IPS DF 6.9 (cell line): ENCODE measurements at regions not wholly inside any gene's neighbourhood (a gene's known extent, or its start where the extent isn't known, plus 50 kb on each side); places are given as distances from the start of the nearest gene placed in this dataset.

Experiments used
- DNase-seq: peaks from one replicate; pipeline ENCODE4 v3.0.0-alpha.2; 2013; ENCODE audit warnings: low read depth, low spot score
- H3K27ac ChIP-seq: one replicate; pipeline ENCODE4 v1.5.1; 2013; ENCODE audit warnings: low read length, control low read depth
- H3K27me3 ChIP-seq: 2 replicates; pipeline ENCODE4 v1.6.1; 2013; ENCODE audit warnings: mild to moderate bottlenecking, low read length; ENCODE audit not compliant: control insufficient read depth, insufficient read depth
- H3K36me3 ChIP-seq: 2 replicates; pipeline ENCODE4 v1.6.1; 2013; ENCODE audit warnings: low read length; ENCODE audit not compliant: control insufficient read depth, insufficient read depth
- H3K4me1 ChIP-seq: 2 replicates; pipeline ENCODE4 v1.6.1; 2013; ENCODE audit warnings: low read length; ENCODE audit not compliant: control insufficient read depth, insufficient read depth
- H3K4me3 ChIP-seq: 2 replicates; pipeline ENCODE4 v1.5.1; 2013; ENCODE audit warnings: mild to moderate bottlenecking, low read length
- H3K9me3 ChIP-seq: 2 replicates; pipeline ENCODE4 v1.6.1; 2013; ENCODE audit warnings: low read length, inconsistent platforms; ENCODE audit not compliant: control insufficient read depth, insufficient read depth
- WGBS: extraction: QIAGEN DNeasy Blood & Tissue Kit; methylation state at CpG from one replicate; pipeline ENCODE4 v1.1.7; 2013; ENCODE audit warnings: mixed read lengths, missing lambda C conversion rate; ENCODE audit not compliant: insufficient read length, insufficient coverage; 5-methylcytosine and 5-hydroxymethylcytosine counted together

- H3K4me3 ChIP-seq, result no peak overlapping the region
- H3K27me3 ChIP-seq, result no peaks in the 10 kb centered on the region
- no peak overlapping the region for H3K27ac ChIP-seq
Observed at GRCh38 chr14:38749936-38750335, 353.1 kb downstream of the SEC23A start.

GRCh38 chr14:38745861-38746260, 357.2 kb downstream of the SEC23A start:
- H3K27me3 ChIP-seq, result no peaks in the 10 kb centered on the region
- no peaks in the 10 kb centered on the region for H3K36me3 ChIP-seq
- no peaks in the 10 kb centered on the region for H3K4me1 ChIP-seq
- no peak overlapping the region for H3K4me3 ChIP-seq
- H3K27ac ChIP-seq, result no peak overlapping the region
- H3K9me3 ChIP-seq, result no peaks in the 10 kb centered on the region
- DNase-seq, result no peak
- no CpG with 5 or more reads among the region's 1 CpG for WGBS

More at GRCh38 chr14:38749936-38750335, 353.1 kb downstream of the SEC23A start:
- H3K9me3 ChIP-seq, result no peaks in the 10 kb centered on the region
- no CpG with 5 or more reads among the region's 3 CpGs for WGBS
- no peak for DNase-seq
- no peaks in the 10 kb centered on the region for H3K4me1 ChIP-seq
- no peaks in the 10 kb centered on the region for H3K36me3 ChIP-seq

- no peaks in the 10 kb centered on the region for H3K9me3 ChIP-seq
- DNase-seq, result no peak
- H3K27ac ChIP-seq, result no peak overlapping the region
- no CpG with 5 or more reads among the region's 7 CpGs for WGBS
- no peaks in the 10 kb centered on the region for H3K27me3 ChIP-seq
- no peak overlapping the region for H3K4me3 ChIP-seq
- no peaks in the 10 kb centered on the region for H3K4me1 ChIP-seq
- no peaks in the 10 kb centered on the region for H3K36me3 ChIP-seq
Observed at GRCh38 chr14:38743966-38744584, 359.0 kb downstream of the SEC23A start.

- no peaks in the 10 kb centered on the region for H3K4me1 ChIP-seq
- WGBS, result no CpG with 5 or more reads among the region's 12 CpGs
Observed at GRCh38 chr14:38737686-38738407, 365.2 kb downstream of the SEC23A start.

GRCh38 chr14:38735005-38735404, 368.0 kb downstream of the SEC23A start:
- Histone ChIP-seq H3K9me3 (no peaks in the 10 kb centered on the region), H3K36me3 (no peaks in the 10 kb centered on the region), H3K27ac (no peak overlapping the region), H3K27me3 (no peaks in the 10 kb centered on the region), H3K4me1 (no peaks in the 10 kb centered on the region), H3K4me3 (no peak overlapping the region)
- DNase-seq, result no peak
- no CpG with 5 or more reads among the region's 5 CpGs for WGBS

More at GRCh38 chr14:38737686-38738407, 365.2 kb downstream of the SEC23A start:
- Histone ChIP-seq H3K27me3 (no peaks in the 10 kb centered on the region), H3K9me3 (no peaks in the 10 kb centered on the region), H3K27ac (no peak overlapping the region), H3K4me3 (no peak overlapping the region), H3K36me3 (no peaks in the 10 kb centered on the region)
- DNase-seq, result no peak

GRCh38 chr14:38731962-38732361, 371.1 kb downstream of the SEC23A start:
- no peaks in the 10 kb centered on the region for H3K9me3 ChIP-seq
- no peaks in the 10 kb centered on the region for H3K4me1 ChIP-seq
- no peak overlapping the region for H3K4me3 ChIP-seq
- no peak overlapping the region for H3K27ac ChIP-seq
- no peaks in the 10 kb centered on the region for H3K27me3 ChIP-seq
- DNase-seq, result no peak
- WGBS, result no CpG with 5 or more reads among the region's 1 CpG
- no peaks in the 10 kb centered on the region for H3K36me3 ChIP-seq

- 100% methylated on average over 1 of the region's 3 CpGs for WGBS
Observed at GRCh38 chr14:38730420-38730819, 372.6 kb downstream of the SEC23A start.

GRCh38 chr14:38727731-38728130, 375.3 kb downstream of the SEC23A start:
- no peak for DNase-seq
- Histone ChIP-seq H3K27me3 (no peaks in the 10 kb centered on the region), H3K9me3 (no peaks in the 10 kb centered on the region), H3K4me3 (no peak overlapping the region), H3K27ac (no peak overlapping the region), H3K36me3 (no peaks in the 10 kb centered on the region), H3K4me1 (no peaks in the 10 kb centered on the region)
- no CpG with 5 or more reads among the region's 12 CpGs for WGBS

More at GRCh38 chr14:38730420-38730819, 372.6 kb downstream of the SEC23A start:
- H3K36me3 ChIP-seq, result no peaks in the 10 kb centered on the region
- no peak for DNase-seq
- no peaks in the 10 kb centered on the region for H3K9me3 ChIP-seq
- no peaks in the 10 kb centered on the region for H3K4me1 ChIP-seq
- no peaks in the 10 kb centered on the region for H3K27me3 ChIP-seq
- no peak overlapping the region for H3K27ac ChIP-seq
- no peak overlapping the region for H3K4me3 ChIP-seq

GRCh38 chr14:38724621-38725020, 378.4 kb downstream of the SEC23A start:
- no peak for DNase-seq
- WGBS, result no CpG with 5 or more reads among the region's 3 CpGs
- Histone ChIP-seq H3K27ac (no peak overlapping the region), H3K4me3 (no peak overlapping the region), H3K9me3 (no peaks in the 10 kb centered on the region), H3K36me3 (no peaks in the 10 kb centered on the region), H3K4me1 (no peaks in the 10 kb centered on the region), H3K27me3 (no peaks in the 10 kb centered on the region)

- H3K4me3 ChIP-seq, result no peak overlapping the region
- no peak for DNase-seq
- no peaks in the 10 kb centered on the region for H3K36me3 ChIP-seq
- no peak overlapping the region for H3K27ac ChIP-seq
- no peaks in the 10 kb centered on the region for H3K27me3 ChIP-seq
- H3K9me3 ChIP-seq, result no peaks in the 10 kb centered on the region
- H3K4me1 ChIP-seq, result no peaks in the 10 kb centered on the region
- no CpG with 5 or more reads among the region's 5 CpGs for WGBS
Observed at GRCh38 chr14:38723959-38724358, 379.1 kb downstream of the SEC23A start.

GRCh38 chr14:38723277-38723676, 379.8 kb downstream of the SEC23A start:
- H3K36me3 ChIP-seq, result no peaks in the 10 kb centered on the region
- DNase-seq, result no peak
- no CpG with 5 or more reads among the region's 1 CpG for WGBS
- H3K9me3 ChIP-seq, result no peaks in the 10 kb centered on the region
- H3K4me3 ChIP-seq, result no peak overlapping the region
- no peaks in the 10 kb centered on the region for H3K4me1 ChIP-seq
- no peak overlapping the region for H3K27ac ChIP-seq
- no peaks in the 10 kb centered on the region for H3K27me3 ChIP-seq
